ENCODE measurements at regions not wholly inside any gene's neighbourhood (a gene's known extent, or its start where the extent isn't known, plus 50 kb on each side); places are given as distances from the start of the nearest gene placed in this dataset.

- TF ChIP-seq CTCF (IDR thresholded peaks at IDR 0.05; ENCODE audit: insufficient read depth, low read length, poor library complexity, severe bottlenecking) (no peak), EZH2phosphoT487 (conservative IDR thresholded peaks at IDR 0.05; ENCODE audit: low read length) (no peak)
Observed at GRCh38 chr1:172883844-172884243, 166.9 kb downstream of the TNFSF18 start.

Data from SU-DHL-6 (cell line).